ENCODE measurements at regions not wholly inside any gene's neighbourhood (a gene's known extent, or its start where the extent isn't known, plus 50 kb on each side); places are given as distances from the start of the nearest gene placed in this dataset.

DNA sequence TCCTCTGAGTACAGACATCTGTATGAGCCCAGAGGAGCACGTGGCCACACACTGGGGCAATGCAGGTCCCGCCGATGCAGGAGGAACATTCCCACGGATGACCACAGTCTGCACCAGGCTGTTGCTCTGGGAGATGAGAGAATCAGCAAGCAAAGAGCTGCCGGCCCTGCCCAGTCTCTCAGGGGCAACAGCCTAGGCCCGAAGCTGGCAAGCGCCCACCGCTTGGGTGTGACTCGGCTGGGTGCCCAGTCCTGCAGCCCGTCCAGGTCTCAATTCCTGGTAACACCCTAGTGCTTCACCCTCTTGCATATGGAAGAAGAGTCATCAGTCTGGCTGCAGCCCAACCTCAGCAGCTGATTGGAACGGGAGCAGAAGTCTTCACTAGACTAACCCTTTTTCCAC lies 153.7 kb upstream of the HES1 start:
- TF ChIP-seq YY1 (IDR thresholded peaks at IDR 0.05) (no peak), ZBTB33 (IDR thresholded peaks at IDR 0.05) (no peak), CTCF (IDR thresholded peaks at IDR 0.05; ENCODE audit: low read depth, low read length, missing input control) (no peak)
- TF ChIP-seq, protein P1, sequence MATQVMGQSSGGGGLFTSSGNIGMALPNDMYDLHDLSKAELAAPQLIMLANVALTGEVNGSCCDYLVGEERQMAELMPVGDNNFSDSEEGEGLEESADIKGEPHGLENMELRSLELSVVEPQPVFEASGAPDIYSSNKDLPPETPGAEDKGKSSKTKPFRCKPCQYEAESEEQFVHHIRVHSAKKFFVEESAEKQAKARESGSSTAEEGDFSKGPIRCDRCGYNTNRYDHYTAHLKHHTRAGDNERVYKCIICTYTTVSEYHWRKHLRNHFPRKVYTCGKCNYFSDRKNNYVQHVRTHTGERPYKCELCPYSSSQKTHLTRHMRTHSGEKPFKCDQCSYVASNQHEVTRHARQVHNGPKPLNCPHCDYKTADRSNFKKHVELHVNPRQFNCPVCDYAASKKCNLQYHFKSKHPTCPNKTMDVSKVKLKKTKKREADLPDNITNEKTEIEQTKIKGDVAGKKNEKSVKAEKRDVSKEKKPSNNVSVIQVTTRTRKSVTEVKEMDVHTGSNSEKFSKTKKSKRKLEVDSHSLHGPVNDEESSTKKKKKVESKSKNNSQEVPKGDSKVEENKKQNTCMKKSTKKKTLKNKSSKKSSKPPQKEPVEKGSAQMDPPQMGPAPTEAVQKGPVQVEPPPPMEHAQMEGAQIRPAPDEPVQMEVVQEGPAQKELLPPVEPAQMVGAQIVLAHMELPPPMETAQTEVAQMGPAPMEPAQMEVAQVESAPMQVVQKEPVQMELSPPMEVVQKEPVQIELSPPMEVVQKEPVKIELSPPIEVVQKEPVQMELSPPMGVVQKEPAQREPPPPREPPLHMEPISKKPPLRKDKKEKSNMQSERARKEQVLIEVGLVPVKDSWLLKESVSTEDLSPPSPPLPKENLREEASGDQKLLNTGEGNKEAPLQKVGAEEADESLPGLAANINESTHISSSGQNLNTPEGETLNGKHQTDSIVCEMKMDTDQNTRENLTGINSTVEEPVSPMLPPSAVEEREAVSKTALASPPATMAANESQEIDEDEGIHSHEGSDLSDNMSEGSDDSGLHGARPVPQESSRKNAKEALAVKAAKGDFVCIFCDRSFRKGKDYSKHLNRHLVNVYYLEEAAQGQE (IDR thresholded peaks at IDR 0.05): no peak

Data from liver (tissue), 2 donors.